ENCODE measurements at regions not wholly inside any gene's neighbourhood (a gene's known extent, or its start where the extent isn't known, plus 50 kb on each side); places are given as distances from the start of the nearest gene placed in this dataset.
A peak's percentile ranks its signal among the peaks of the same experiment; 100 is the strongest.
"Not testable (repeated sequence)": the region's sequence is repeated elsewhere in the genome, so short reads cannot be mapped to it uniquely, and the experiment has no call there.

DNA sequence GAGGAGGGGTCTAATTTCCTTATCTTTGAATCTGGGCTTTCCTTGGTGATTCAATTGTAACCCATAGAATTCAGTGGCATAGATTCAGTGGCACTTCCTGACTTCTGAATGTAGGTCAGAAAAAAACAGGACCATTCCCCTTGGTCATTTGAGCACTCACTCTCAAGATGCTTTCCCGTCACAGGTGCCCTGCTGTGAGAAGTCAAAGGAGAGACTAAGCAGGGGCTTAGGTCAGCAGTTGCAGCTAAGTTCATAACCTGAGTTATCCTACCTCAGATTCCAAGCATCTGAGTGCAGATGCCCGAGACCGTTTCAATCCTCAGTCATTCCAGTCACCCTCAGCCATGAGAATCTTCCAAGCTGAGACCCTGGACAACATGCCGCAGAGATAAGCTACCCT lies 506.6 kb downstream of the FRK start:
- no peak for DNase-seq

DNA sequence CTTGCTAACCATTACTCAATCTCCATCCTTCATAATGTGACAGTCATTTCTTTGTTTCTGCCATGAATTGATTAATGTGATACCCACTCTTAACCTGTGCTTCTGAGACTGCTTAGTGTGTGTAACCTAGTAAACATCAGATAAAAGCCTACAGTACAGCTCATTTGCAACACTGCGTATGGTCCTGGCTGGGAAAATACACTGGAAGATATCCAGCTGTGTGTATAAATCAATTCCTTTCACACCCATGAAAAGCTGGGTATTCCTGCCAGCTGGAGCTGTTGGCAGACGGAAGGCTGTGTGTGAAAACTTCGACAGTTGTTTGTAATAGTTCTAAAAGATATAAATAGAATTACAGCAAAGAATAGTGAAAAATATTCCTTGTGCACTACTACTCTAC lies 509.2 kb downstream of the FRK start:
- peak in 27 of 56 donors; percentile 2 to 53 (median 10) for DNase-seq

DNA sequence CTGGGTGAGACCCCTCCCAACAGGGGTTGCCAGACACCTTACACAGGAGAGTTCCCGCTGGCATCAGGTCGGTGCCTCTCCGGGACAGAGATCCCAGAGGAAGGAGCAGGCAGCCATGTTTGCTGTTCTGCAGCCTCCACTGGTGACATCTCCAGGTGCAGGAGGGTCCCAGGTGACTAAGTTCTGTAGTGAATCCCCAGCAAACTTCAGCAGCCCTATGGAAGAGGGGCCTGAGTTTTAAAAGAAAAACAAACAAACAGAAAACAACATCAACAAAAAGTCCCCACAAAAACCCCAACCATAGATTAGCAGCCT lies 515.1 kb downstream of the FRK start:
- no peak for DNase-seq

DNA sequence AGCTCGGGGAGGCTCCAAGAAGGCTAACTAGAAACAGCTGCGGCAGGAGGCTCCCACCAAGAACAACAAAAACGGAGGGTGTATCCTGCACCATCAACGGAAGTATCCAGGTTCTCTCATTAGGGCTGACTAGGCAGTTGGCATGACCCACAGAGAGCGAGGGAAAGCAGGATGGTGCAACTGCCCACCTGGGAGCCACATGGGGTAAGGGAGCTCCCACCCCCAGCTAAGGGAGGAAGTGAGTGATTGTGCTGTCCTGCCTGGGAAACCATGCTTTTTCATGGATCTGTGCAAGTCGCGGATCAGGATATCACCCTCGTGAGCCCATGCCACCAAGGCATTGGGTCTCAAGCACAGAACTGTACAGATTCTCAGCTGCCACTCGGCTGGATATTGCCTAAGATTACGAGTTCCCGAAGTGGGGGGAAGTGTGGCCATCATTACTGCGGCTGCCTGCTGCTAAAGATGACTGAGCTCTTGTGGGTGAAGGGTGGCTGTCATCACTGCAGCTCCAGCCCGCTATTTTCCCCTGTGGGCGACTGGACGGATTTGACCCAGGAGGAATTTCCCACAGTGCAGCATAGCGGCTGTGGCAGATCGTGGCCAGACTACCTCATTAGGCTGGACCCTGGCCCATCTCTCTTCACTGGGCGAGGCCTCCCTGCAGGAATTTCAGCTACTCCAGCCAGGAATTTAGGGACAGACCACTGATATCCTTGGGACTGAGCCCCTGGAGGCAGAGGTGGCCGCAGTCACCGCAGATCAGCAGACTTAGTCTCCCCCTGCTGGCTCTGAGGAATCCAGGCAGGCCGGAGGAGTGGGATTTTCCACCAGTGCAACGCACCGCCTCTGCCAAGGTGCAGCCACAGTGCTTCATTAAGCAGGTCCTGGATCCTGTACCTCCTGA lies 515.7 kb downstream of the FRK start:
- DNase-seq, result no peak

DNA sequence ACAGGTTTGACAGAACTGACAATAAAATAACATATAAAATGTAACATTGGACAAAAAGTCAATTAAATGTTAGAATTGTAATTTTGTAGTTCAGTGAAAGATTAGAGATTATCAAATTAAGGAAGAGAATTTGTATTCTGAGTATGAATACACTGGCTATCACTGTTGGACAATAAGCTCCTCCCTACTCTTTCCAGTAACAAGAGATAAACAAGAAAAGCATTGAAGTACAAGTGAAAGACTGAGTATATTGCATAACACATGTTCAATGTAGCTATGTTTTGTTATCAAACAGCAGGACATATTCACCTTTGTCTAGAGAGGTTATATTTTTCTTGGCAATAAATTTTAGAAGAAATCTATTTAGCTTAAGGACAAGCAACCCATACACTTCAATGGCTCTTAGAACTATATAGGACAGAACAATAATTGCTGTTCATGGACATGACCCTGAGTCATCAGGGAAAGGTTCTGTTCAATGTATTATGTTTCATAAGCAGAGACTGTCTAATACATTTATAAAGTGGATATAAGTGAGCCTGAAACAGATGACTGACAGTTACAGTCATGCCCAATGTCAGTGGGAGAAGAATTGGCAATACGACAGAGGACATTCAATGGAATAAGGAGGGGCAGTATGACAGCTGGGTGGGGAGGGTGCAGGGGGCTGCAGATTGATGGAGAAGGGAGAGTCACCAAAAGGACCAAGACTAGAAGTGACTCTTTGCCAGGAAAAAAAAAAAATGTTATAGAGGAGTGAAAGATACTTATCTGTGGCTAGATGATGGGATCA lies 520.4 kb downstream of the FRK start:
- no peak for DNase-seq

DNA sequence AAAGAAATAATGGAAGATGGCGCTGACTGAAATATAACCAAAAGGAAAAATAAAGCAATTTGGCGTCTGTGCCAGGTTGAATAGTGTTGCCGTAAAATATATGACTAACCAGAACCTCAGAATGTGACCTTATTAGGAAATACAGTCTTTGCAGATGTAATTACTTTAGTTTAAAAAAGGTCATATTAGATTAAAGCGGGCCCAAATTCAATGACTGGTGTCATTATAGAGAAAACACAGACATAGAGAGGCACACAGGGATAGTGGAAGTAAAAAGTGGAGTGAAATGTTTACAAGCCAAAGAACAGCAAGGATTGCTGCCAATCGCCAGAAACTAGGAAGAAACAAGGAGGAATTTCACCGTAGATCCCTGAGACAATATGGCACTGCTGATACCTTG lies 521.2 kb downstream of the FRK start:
- DNase-seq, result no peak

DNA sequence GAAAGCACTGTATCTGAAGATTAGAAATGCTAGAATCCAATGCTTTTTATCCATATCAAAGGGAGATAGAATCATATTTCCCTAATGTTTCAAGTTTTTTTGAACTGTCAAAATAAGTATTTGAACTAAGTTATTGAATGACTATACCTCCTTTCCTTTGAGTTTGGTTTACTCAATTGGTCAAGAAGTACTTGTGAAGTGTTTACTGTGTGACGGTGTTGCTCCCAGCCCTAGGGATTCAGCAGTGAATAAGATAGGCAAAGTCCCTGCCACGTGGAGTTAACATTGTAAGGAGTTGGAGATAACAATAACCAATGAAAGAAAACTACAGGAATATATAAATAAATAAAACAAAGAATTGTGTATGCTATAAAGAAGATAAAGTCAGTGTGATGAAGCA lies 535.9 kb downstream of the FRK start:
- DNase-seq, result no peak

DNA sequence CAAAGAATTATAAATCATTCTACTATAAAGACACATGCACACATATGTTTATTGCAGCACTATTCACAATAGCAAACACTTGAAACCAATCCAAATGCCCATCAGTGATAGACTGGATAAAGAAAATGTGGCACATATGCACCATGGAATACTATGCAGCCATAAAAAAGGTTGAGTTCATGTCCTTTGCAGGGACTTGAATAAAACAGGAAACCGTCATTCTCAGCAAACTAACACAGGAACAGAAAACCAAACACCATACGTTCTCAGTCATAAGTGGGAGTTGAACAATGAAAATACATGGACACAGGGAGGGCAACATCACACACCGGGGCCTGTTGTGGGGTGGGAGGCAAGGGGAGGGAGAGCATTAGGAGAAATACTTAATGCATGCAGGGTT lies 538.9 kb downstream of the FRK start:
- DNase-seq, result not testable (repeated sequence)

DNA sequence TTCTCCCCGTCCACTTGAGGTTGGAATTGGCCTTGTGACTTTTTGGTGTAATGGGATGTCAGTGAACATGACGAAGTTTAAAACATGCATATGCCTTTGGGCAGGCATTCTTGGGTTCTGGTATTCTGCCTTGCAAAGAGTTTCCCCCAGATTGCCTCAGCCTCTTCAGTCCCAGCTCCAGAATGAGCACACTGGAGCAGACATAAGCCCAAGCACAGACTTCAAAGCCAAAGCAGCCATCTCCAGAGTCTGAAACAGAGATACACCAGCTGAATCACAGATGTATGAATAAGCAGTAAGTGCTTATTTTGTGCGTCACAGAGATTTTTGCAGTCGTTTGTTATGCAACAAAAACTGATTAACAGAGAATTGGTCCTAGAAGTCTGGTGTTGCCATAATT lies 546.0 kb downstream of the FRK start:
- no peak for DNase-seq

DNA sequence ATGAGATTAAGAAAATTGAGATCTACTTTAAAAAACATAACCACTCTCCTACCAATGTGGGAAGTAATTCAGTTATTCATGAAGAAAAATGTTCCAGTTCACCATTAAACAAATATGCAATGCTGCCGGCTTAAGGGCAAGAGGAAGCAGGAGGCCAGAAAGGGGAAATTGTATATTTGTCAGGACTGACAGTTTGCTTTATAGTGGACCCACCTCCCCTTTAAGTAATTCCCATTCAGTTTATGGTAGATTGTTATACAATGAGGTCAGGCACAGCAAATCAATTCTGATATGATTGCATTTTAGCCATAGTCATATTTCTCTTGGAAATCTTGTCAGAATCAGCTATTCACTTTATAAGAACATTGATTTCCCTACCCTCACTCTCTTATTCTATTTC lies 547.8 kb downstream of the FRK start:
- DNase-seq, result no peak

DNA sequence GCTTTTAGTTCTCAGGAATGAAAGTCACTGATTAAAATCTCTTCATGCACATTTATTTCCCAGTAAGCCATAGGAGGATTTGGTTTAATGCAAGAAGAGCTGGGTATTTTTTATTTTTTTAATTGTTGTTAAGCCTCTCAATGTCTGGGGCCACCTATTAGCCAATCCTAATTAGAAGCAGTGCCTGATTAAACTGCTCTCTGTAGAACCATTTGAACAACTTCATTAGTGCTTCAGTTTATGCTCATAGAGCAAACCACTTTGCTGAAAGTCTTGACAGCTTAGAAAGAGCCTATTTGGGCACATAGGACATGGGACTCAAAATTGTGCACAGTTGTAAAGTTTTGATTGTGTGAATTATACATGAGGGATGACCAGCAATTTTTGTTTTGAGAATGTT lies 548.9 kb downstream of the FRK start:
- no peak for DNase-seq

DNA sequence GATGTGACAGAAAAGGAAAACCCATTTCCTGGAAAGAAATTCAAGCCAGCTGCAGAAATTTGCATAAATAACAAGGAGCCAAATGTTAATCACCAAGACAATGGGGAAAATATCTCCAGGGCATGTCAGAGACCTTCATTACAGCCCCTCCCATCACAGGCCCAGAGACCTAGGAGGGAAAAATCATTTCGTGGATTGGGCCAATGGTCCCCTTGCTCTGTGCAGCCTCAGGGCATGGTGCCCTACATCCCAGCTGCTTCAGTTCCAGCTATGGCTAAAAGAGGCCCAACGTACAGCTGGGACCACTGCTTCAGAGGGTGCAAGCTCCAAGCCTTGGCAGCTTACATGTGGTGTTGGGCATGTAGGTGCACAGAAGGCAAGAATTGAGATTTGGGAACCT lies 558.3 kb downstream of the FRK start:
- not testable (repeated sequence) for DNase-seq

DNA sequence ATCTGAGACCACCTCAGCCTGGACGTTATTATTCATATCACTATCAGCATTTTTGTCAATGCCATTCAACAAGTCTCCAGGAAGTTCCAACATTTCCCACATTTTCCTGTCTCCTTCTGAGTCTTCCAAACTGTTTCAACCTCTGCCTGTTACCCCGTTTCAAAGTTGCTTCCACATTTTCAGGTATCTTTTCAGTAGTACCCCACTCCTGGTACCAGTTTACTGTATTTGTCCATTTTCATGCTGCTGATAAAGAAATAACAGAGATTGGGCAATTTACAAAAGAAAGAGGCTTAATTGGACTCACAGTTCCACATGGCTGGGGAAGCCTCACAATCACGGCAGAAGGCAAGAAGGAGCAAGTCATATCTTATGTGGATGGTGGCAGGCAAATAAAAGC lies 565.5 kb downstream of the FRK start:
- DNase-seq, result no peak

DNA sequence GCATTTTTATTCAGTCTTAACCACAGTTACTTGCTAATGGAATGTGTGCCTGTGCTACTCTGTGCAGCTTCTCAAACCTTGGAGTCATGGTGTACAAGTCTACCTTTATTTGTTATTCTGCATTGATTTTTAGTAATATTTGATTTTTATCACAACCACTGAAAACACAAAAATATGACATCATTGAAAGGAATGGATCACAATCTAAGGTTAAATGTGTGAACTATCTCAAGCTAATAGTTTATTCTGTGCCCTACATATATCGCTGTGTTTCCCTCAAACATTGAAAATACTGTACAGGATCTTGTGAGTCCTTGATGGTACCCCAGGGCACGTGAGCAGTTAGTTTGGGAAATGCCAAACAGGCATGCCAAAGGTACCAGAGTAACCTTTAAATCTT lies 573.4 kb downstream of the FRK start:
- no peak for DNase-seq

DNA sequence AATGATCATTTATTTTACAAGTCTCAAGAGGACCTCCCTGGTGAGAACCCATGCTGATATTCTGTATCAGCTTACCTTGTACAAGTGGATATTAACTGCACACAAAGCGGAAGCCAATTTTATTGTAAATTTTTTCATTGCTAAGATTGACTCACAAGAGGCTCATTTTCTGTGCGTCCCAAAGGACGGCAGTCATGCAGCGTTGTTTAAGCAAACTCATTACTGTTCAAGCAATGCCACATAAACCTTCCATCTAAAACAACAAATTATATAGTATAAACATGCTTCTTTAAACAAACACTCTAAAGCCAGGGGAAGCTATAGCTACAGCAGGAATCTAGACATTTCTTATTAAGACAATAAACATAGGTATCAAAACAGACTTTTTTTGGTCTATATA lies 575.3 kb downstream of the FRK start:
- no peak for DNase-seq

DNA sequence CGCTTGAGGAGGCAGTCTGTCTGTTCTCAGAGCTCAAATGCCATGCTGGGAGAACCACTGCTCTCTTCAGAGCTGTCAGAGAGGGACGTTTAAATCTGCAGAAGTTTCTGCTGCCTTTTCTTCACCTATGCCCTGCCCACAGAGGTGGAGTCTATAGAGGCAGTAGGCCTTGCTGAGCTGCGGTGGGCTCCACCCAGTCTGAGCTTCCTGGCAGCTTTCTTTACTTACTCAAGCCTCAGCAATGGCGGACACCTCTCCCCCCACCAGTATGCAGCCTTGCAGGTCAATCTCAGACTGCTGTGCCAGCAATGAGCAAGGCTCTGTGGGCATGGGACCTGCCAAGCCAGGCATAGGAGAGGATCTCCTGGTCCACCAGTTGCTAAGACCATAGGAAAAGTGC lies 580.1 kb downstream of the FRK start:
- DNase-seq, result not testable (repeated sequence)

DNA sequence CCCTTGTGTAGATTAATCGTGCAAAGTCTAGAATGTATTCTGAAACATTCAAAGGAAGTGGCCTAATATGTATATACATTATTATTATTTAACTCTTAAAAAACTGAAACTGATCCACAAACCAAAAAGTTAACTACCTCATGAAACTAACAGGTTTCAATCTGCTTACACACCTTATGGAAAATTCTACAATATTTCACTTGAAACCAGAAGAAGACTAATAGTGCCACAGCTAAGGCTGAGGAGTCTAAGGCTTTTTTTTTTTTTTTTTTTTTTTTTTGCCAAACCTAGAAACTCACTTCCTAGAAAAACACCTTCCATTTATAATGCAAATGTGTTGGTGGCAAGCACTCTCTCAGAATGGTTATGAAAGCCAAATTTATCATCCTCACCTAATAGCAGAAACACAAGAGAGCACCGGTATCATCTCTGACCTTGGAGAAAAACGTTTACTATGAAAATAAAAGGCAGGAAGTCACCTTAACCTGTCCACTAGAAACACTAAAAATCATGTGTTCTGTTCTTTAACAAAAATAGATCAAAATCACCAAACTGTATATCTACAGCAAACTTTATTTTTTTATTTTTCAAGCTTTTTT lies 586.1 kb downstream of the FRK start:
- DNase-seq, result no peak

DNA sequence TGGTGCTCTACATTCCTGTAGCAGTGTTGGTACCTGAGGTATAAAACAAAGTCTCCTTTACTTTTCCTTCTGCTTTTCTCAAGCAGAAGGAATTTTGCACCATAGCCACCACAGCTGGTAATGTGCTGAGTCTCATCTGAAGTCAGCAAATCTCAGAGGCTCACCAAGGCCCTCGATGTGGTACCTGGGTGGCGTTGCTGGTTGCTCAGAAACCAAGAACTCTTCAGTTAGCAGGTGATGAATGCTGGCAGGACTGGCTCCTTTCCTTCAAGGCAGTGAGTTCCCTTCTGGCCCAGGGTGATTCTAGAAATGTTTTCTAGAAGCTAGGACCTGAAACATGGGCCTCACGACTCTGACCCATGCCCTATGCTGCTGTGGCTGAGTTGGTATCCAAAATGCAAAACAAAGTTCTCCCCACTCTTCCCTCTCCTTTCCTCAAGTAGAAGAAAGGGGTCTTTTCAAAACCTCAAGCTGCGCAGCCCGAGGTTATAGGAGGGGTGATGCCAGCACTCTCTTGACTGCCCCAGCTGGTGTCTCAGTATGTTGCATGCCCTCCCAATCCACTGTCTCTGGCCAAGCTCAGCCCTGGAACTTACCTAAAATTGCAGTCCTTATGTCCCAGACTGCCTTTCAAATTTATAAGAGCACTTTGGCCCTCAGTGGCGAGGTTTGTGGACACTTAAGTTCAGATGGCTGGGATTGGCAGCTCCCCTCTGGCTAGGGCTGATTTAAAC lies 592.3 kb downstream of the FRK start:
- DNase-seq, result no peak

DNA sequence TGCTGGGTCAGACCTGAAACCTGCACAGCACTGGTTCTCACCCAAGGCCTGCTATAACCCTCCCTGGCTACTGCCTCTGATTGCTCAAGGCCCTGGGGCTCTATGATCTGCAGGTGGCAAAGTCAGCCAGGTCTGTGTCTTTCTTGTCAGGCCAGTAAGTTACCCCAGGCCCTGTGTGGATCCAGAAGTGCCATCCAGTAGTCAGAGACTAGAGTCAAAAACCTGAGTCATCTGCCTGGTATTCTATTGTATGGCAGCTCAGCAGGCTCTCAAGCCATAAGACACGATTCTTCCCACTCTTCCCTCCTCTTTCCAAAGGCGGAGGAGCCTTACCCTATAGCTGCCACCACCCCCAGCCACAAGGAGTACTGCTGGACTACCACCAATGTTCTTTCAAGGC lies 593.0 kb downstream of the FRK start:
- no peak for DNase-seq

DNA sequence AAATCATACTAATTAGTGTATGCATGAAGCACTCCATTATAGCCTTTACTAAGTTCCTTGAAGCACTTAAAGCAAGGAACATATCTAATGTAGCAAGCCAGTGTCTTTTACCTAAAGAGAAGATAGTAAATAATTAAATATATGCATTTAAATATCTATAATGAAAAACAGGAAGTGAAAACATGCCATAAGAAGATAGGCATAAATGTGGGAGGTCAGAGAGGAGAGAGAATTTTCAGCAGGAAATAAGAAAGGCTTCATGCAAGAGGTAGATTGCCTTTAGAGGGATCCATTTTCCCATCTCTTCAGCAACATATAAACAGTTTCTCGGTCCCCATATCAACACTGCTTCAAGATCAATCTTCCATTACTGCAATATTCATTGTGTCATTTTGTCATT lies 599.8 kb downstream of the FRK start:
- no peak for DNase-seq

DNA sequence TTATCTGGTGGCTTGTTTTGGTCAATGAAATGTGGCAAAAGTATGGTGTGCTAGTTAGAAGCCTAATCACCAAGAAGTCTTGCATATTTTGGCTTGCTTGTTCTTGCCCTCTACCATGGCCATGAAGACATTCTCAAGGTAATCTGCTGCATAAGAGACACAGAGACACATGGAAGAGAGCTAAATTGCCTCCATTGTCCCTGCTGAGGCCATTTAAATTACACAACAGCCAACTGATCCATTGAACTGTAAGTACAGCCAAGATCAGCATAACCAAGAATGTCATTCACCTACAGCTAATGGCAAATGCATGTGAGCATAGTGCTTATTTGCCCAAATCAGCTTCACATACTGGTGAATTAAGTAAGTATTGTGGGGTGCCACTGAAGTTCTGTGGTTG lies 603.8 kb downstream of the FRK start:
- DNase-seq, result no peak
